ENCODE measurements at regions not wholly inside any gene's neighbourhood (a gene's known extent, or its start where the extent isn't known, plus 50 kb on each side); places are given as distances from the start of the nearest gene placed in this dataset.

GRCh38 chr12:75706786-75707605 lies 195.6 kb upstream of the KRR1 start:
- TF ChIP-seq ZFP30 (CRISPR knock-in tag; IDR thresholded peaks at IDR 0.05) (no peak), SNAI2 (CRISPR knock-in tag; IDR thresholded peaks at IDR 0.05) (0 out of 2 replicates have a peak, but pooled peaks have one; percentile 56), TOX (CRISPR knock-in tag; IDR thresholded peaks at IDR 0.05; ENCODE audit: borderline replicate concordance) (no peak), PATZ1 (CRISPR knock-in tag; IDR thresholded peaks at IDR 0.05; ENCODE audit: borderline replicate concordance) (no peak), RARB (CRISPR knock-in tag; IDR thresholded peaks at IDR 0.05) (no peak), GLIS3 (CRISPR knock-in tag; IDR thresholded peaks at IDR 0.05) (no peak), ZC3H10 (CRISPR knock-in tag; IDR thresholded peaks at IDR 0.05) (no peak), ZFP3 (CRISPR knock-in tag; IDR thresholded peaks at IDR 0.05) (no peak), BACH2 (CRISPR knock-in tag; IDR thresholded peaks at IDR 0.05; ENCODE audit: borderline replicate concordance) (no peak), OSR1 (CRISPR knock-in tag; IDR thresholded peaks at IDR 0.05) (no peak), CREB5 (CRISPR knock-in tag; IDR thresholded peaks at IDR 0.05; ENCODE audit: low read depth) (no peak)

Data from SK-N-SH treated with all-trans-retinoic acid at 6 μM for 48 hours (cell line).